Testis (tissue), 2 donors: ENCODE measurements at regions not wholly inside any gene's neighbourhood (a gene's known extent, or its start where the extent isn't known, plus 50 kb on each side); places are given as distances from the start of the nearest gene placed in this dataset.

Source experiments
- DNase-seq: peaks from one replicate; pipeline ENCODE4 v3.0.0-alpha.2; 2019
- H3K27ac ChIP-seq, 2 donors: fragments of 200-600 bp; sonication (generic); one replicate each; pipeline ENCODE4 v1.5.1; 2019
- H3K27me3 ChIP-seq: fragments of 200-600 bp; sonication (generic); one replicate; pipeline ENCODE4 v1.5.1; 2019
- H3K36me3 ChIP-seq: fragments of 200-600 bp; sonication (generic); one replicate; pipeline ENCODE4 v1.5.1; 2017; ENCODE audit warnings: low read depth; ENCODE audit errors: missing control alignments
- H3K4me1 ChIP-seq: fragments of 200-600 bp; sonication (generic); one replicate; pipeline ENCODE4 v1.5.1; 2019
- H3K4me3 ChIP-seq, 2 donors: fragments of 200-600 bp; sonication (generic); one replicate each; pipeline ENCODE4 v1.5.1; 2017 to 2019
- H3K9me3 ChIP-seq: fragments of 200-600 bp; sonication (generic); one replicate; pipeline ENCODE4 v1.5.1; 2017
- POLR2A ChIP-seq: fragments of 450-650 bp; IDR thresholded peaks from one replicate; pipeline ENCODE4 v1.6.1; 2017; ENCODE audit warnings: antibody characterized with exemption, mild to moderate bottlenecking, moderate library complexity
- WGBS, 2 donors: methylation state at CpG; one replicate each; pipeline ENCODE4 v1.1.5; 2018; 5-methylcytosine and 5-hydroxymethylcytosine counted together
- intact Hi-C: fragments of 100-400 bp; cut with DNase I; formaldehyde crosslinking; loops from one replicate; pipeline ENCODE4 v1.15.1; 2023; ENCODE audit warnings: low total_unique reads
- TF ChIP-seq, protein P1 (sequence below), 3 experiments: fragments of 450-650 bp in 2 of 3; fragments of 200-600 bp in 1 of 3; sonication (generic) in 1 of 3; IDR thresholded peaks; one replicate each; pipeline ENCODE4 v1.5.1; 2016 to 2019; ENCODE audit warnings: antibody characterized with exemption in 3 of 3, mild to moderate bottlenecking in 2 of 3, moderate library complexity in 1 of 3

DNA sequence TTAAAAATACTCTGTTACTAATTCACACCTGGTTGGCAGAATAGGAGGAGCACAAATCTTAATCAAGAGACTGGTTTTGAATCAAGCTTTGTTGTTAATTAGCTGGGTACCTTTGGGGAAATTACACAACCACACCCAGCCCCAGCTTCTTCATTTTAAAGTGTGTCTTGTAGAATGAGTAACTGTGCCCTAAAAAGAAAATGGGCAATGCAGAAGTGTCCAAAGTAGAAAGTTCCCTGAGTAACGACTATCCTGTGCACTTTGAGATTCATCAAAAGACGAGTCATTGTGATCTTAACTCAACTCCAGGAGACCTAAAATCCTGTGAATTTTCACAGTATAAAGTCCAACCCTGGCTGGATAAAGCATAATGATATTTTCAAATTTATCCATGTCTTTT, 792.3 kb upstream of the HS3ST1 start:
- H3K27ac ChIP-seq: no peak overlapping the region
- TF ChIP-seq POLR2A: no peak
- no peaks in the 10 kb centered on the region for H3K4me1 ChIP-seq
- 83 to 86% methylated on average over 2 of the region's 2 CpGs for WGBS, 2 donors
- DNase-seq: no peak
- H3K9me3 ChIP-seq: no peaks in the 10 kb centered on the region
- H3K4me3 ChIP-seq: no peak overlapping the region
- H3K27me3 ChIP-seq: no peaks in the 10 kb centered on the region
- intact Hi-C loops: no loop called here
- no peaks in the 10 kb centered on the region for H3K36me3 ChIP-seq

DNA sequence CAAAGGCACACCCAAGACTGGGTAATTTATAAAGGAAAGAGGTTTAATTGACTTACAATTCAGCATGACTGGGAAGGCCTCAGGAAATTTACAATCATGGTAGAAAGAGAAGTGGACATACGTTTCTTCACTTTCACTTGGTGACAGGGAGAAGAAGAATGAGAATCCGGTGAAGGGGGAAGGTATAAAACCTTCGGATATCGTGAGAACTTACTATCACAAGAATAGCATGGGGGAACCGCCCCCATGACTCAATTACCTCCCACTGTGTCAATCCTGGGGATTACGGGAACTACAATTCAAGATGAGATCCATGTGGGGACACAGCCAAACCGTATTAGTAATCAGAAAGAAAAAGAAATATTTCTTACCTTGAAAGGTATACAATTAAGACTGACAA, 782.9 kb upstream of the HS3ST1 start:
- H3K36me3 ChIP-seq: no peaks in the 10 kb centered on the region
- H3K9me3 ChIP-seq: no peaks in the 10 kb centered on the region
- TF ChIP-seq POLR2A: no peak
- TF ChIP-seq, protein P1, sequence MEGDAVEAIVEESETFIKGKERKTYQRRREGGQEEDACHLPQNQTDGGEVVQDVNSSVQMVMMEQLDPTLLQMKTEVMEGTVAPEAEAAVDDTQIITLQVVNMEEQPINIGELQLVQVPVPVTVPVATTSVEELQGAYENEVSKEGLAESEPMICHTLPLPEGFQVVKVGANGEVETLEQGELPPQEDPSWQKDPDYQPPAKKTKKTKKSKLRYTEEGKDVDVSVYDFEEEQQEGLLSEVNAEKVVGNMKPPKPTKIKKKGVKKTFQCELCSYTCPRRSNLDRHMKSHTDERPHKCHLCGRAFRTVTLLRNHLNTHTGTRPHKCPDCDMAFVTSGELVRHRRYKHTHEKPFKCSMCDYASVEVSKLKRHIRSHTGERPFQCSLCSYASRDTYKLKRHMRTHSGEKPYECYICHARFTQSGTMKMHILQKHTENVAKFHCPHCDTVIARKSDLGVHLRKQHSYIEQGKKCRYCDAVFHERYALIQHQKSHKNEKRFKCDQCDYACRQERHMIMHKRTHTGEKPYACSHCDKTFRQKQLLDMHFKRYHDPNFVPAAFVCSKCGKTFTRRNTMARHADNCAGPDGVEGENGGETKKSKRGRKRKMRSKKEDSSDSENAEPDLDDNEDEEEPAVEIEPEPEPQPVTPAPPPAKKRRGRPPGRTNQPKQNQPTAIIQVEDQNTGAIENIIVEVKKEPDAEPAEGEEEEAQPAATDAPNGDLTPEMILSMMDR (IDR thresholded peaks at IDR 0.05): no peak
- H3K27me3 ChIP-seq: no peaks in the 10 kb centered on the region
- intact Hi-C loops: no loop called here
- WGBS, 2 donors: 62 to 70% methylated on average over 7 of the region's 7 CpGs
- H3K4me1 ChIP-seq: no peaks in the 10 kb centered on the region
- no peak overlapping the region for H3K27ac ChIP-seq
- H3K4me3 ChIP-seq: no peak overlapping the region
- no peak for DNase-seq

- no peak overlapping the region for H3K27ac ChIP-seq
- TF ChIP-seq, protein P1 (IDR thresholded peaks at IDR 0.05): no peak
- TF ChIP-seq POLR2A: no peak
- intact Hi-C loops: no loop called here
- DNase-seq: no peak
- H3K27me3 ChIP-seq: no peaks in the 10 kb centered on the region
- no peak overlapping the region for H3K4me3 ChIP-seq
- no peaks in the 10 kb centered on the region for H3K4me1 ChIP-seq
- 83 to 94% methylated on average over 3 of the region's 3 CpGs for WGBS, 2 donors
- no peaks in the 10 kb centered on the region for H3K9me3 ChIP-seq
- H3K36me3 ChIP-seq: no peaks in the 10 kb centered on the region
Observed at GRCh38 chr4:12207396-12207795, 778.7 kb upstream of the HS3ST1 start.

DNA sequence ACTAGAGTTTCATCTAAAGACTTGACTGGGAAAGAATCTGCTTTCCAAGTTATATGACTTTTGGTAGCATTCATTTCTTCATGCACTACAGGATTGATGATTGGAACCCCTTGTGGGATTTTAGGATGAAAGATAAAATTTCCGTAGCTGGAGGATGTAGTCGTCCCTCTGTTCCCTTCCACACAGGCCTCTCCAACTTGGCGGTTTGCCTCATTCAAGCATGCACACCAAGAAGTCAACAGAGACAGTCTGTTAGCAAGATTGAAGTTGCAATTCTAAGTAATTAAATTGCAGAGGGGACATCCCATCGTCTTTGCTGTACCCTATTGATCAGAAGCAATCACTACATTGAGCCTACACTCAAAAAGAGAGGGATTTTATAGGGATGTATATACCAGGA, 777.4 kb upstream of the HS3ST1 start:
- no peak overlapping the region for H3K27ac ChIP-seq
- no peak for DNase-seq
- TF ChIP-seq, protein P1 (IDR thresholded peaks at IDR 0.05): no peak
- TF ChIP-seq POLR2A: no peak
- WGBS, 2 donors: 57 to 62% methylated on average over 4 of the region's 4 CpGs
- intact Hi-C loops: no loop called here
- no peaks in the 10 kb centered on the region for H3K9me3 ChIP-seq
- H3K4me1 ChIP-seq: no peaks in the 10 kb centered on the region
- no peak overlapping the region for H3K4me3 ChIP-seq
- no peaks in the 10 kb centered on the region for H3K27me3 ChIP-seq
- H3K36me3 ChIP-seq: no peaks in the 10 kb centered on the region

GRCh38 chr4:12203945-12204344, 775.3 kb upstream of the HS3ST1 start:
- H3K27me3 ChIP-seq: no peaks in the 10 kb centered on the region
- no peaks in the 10 kb centered on the region for H3K9me3 ChIP-seq
- WGBS, 2 donors: 65 to 71% methylated on average over 4 of the region's 4 CpGs
- no peak overlapping the region for H3K4me3 ChIP-seq
- intact Hi-C loops: no loop called here
- DNase-seq: no peak
- TF ChIP-seq POLR2A: no peak
- TF ChIP-seq, protein P1 (IDR thresholded peaks at IDR 0.05): no peak
- no peaks in the 10 kb centered on the region for H3K4me1 ChIP-seq
- no peak overlapping the region for H3K27ac ChIP-seq
- H3K36me3 ChIP-seq: no peaks in the 10 kb centered on the region
